HG02623 (cell line): ENCODE measurements at regions not wholly inside any gene's neighbourhood (a gene's known extent, or its start where the extent isn't known, plus 50 kb on each side); places are given as distances from the start of the nearest gene placed in this dataset.

Experiments used
- ATAC-seq: cut with Tn5 transposase; IDR thresholded peaks from one replicate; pipeline ENCODE4 v1.9.1; 2021; ENCODE audit warnings: moderate library complexity; ENCODE audit not compliant: unreplicated experiment

DNA sequence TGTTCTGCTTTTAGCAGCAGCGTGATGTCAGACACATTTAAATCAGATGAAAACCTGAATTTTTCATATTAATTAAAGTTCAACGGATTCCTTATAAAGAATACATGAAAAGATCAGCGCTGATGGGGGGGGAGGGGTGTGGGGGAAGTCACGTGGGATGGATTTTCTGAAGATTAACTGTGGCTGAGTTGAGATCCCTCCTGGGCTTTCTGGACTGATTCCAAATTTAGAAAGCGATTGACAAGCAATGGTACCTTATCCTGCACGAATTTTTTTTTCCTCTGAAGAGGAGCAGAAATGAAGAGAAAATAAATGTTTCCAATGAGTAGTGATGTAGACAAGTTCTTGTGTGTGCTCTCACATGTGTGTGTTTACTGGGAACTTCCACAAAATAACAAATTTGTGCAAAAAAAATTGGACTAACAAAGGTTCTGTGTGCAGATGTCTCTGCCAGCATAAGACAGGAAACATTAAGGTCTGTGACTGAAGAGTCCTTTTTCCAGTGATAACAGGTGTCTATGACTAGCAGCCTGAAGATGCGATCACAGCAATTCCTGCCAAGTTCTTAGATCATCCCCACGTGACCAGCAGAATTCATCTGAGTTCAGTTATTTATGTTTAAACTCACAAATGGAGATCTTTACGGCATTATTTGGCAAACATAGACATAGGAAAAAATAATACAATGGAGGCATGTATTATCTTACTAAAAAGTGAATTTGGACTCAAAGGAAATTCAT is 585.2 kb upstream of the CELF2 start:
- ATAC-seq = no peak

DNA sequence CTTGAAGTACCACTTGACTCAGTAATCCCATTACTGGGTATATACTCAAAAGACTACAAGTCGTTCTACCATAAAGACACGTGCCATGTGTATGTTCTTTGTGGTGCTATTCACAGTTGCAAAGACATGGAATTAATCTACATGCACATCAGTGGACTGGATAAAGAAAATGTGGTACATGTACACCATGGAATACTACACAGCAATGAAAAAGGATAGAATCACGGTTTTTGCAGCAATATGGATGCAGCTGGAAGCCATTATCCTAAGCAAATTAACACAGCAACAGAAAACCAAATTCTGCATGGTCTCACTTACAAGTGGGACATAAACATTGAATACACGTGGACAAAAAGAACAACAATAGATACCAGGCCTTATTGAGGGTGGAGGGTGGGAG is 583.4 kb upstream of the CELF2 start:
- ATAC-seq = no peak

DNA sequence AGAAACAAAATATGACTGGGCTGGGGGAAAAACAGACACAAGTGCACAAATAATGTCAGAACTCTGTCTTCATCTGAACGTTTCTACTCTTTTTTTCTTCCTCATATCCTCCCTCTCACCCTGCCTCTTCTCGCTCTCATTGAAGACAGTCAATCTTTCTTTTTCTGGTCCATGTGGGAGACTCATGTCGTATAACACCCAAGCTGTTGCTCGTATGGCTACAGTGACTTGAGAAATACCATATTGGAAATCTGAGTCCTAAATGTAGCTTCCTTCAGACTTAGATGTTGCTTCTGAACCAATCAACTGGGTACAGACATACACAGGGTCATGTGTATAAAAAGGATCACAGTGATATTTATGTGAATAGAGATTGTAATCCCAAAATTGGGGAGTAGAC is 579.8 kb upstream of the CELF2 start:
- no peak for ATAC-seq

DNA sequence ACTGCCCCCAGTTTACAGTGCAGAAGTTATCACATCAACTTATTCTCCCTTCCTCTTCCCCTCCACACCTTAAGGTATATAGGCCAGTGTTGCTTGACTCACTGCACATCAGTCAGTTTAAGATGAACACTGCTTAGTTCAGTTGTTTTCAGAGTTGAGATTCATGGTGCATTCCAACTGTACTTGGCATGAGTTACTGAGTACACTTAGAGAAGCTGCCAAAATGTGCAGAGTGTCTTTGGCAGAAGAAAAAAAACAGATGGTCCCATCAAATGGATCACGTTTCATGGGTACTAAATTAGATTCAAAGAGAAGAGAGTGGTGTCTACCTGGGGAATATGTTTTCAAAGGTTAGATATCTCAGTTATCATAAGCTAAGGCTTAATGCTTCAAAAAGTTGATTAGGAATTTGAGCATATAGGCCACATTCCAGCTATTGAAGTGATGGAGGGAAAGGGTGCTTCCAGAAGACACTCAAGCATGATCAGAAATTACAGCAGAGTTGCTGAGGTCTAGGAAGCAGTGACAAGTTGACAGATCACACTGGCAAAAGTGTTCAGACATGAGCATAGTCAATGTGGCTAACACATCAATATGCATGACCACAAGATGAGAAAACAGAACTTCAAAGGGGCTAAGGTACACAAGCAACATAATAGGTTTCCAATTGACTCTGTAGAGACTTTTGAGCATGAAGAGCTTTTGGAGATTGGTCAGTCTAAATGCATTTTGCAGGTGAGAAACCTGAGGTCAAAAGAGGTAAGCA is 579.2 kb upstream of the CELF2 start:
- ATAC-seq = no peak

DNA sequence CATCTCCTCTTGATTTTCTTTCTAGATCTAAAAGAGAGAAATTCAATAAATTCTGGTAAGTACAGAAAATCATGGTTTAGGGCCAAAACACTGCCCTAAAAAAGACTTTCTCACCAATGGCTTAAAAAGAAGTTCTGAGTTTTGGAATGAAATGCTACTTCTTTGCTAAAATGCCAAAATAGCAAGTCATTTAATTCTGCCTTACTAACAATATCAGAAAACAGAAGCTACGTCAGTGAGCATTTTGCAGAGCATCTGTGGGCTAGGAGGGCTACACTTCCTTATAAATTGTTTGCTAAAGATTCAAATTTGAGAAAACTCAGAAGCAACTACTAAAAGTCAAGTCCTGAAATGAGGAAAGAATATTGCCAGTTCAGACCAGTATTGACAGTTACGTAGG is 560.8 kb upstream of the CELF2 start:
- ATAC-seq = no peak

DNA sequence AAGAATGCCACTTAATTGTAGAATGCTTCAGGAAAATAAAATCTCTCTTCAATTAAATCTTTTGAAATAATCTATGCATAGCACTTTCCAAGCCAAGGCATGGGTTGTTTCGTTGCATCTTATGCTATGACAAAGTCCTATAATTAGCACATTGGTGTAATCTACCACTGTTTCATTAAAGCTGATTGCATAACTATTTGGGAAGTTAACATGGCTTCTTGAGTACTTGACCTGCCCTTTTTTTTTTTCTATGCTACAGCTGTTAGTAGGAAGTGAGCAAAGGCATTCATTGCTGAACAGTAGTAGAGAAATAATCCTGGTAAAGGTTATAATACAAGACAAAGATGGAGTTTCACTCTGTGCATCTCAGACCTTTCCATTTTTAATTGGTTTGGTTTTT is 557.2 kb upstream of the CELF2 start:
- ATAC-seq = no peak

DNA sequence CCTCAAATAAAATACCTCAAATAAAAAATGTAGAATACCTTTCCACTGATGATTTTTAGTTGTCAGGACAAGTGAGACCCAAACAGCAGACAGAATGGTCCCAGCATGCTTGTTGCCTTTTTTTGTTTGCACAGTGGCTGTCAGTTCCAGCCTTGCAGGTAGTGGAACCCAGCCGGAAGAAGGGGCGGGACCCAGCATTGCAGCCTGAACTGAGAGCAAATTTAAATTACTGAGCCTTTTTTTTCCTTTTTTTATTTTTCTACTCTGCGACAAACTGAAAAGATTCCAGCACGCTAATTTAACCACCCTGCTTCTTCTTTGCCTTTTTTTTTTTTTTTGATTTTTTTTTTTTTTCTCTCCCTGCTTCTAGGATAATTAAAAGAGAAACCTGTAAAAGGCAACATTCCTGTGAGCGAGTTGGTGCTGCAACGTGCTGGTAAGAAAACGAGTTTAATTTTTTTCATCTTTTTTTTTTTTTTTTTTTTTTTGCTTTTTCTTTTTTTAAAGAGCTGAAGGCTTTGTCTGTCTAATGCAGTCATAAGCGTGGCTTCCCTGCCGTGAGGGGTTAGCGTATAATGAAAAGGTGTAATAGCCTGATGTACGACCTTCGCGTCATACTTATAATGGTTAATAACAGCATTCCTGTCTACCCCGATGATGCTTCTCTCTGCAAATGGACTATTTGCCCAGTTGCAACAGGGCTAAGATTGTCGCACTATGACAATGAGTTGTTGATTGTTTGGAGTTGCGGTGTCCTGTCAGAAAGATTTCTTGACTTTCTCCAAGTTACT is 555.3 kb upstream of the CELF2 start:
- ATAC-seq = no peak

DNA sequence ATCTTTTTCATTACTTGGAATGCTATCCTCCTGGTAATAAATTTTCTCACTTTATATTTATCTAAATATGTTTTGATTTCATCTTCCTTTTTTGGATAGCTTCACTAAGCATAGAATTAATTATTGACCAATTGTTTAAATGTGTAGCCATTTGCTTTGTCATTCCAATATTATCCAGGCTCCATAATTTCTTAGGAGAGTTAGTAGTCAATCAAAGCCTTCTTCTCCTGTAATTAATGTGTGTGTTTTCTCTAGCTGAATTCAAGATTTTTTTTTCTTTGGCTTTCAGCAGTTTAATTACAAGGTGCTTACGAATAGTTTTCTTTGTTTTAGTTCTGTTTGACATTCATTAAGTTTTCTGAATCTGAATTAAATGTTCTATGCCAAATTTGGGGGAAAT is 545.9 kb upstream of the CELF2 start:
- ATAC-seq = no peak

DNA sequence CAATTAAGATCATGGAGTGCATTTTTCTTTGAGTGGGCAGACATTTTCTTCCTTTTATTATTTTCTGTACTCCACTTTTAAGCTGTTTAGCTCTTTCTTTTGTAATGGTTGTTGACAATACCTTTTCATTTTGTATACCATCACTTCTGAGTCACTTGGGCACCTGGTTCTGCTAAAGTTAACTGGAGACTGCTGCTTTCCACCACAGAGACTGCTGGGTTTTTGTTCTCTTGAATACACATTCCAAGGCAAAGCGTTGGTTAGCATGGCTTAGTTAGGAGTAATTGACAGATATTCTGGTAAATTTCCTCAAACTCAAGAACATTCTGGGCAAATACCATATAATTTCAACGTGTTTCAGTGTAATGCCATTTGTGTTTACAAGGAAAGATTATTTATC is 541.9 kb upstream of the CELF2 start:
- no peak for ATAC-seq

DNA sequence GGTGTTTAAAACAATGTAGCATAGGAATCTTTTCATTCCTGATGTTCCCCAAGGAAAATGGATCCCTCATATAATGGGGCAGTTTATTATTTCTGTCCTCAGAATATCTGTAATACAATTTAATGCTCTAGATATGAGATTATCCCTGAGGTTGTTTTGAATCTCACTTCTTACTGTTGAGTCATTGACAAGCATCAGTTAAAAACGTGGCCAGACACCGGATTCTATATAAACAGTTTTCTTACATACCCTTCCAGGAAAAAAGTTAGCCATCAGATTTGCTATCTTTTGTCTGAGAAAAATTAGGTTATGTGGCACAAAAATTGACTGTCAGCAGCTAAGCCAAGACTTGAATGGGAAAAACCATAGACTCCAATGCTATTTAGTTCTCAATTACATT is 539.8 kb upstream of the CELF2 start:
- no peak for ATAC-seq

DNA sequence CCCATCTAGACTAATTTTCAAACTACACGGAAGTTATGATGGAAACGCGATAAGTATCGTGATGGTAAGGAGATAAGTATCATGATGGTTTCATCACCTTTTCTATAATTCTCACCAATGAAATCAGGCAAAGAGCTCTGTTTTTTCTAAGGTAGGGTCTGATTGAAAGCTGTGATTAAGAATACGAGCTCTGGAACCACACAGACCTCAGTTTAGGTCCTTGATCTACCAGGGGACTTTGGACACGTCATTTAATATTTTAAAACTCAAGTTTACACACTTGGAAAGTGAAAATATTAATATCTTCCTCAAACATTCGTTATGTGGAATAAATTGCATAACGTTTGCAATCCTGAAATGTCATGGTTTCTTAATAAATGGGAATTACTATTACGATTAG is 538.2 kb upstream of the CELF2 start:
- no peak for ATAC-seq

DNA sequence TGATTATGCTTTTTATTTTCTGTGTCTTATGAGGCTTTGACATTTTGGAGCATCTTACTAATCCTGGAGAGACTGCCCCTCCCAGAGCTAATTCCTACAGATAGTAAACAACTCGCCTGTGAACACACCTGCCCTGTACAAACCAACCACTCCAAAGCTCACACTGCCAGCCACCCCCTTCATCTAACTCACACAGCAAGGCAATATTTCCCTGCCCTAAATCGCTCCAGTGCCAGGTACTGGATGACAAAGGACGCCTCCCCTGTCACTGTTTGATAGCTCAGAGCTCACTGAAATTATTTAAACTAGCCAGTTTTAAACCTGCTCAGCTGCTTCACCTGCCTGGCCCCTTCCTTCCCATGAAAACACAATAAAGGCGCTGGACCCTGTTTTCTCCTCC is 535.1 kb upstream of the CELF2 start:
- no peak for ATAC-seq

DNA sequence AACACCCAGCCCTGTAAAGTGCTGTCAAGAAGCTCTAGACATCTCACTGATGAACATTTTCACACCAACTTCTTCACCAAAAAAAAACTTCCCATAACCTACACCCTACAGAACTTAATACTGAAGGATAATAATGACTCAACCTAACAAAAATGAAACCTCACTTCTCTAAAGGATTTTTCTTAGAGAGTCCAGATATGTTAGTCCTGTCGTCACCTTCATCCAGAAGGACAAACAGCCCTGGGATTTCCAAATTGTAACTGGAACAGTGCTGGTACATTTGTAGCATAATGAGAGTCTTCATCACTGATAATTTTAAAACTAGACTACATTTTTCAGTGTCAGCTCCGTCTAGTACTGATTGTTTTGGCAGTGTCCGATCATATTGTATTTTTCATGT is 528.6 kb upstream of the CELF2 start:
- no peak for ATAC-seq

DNA sequence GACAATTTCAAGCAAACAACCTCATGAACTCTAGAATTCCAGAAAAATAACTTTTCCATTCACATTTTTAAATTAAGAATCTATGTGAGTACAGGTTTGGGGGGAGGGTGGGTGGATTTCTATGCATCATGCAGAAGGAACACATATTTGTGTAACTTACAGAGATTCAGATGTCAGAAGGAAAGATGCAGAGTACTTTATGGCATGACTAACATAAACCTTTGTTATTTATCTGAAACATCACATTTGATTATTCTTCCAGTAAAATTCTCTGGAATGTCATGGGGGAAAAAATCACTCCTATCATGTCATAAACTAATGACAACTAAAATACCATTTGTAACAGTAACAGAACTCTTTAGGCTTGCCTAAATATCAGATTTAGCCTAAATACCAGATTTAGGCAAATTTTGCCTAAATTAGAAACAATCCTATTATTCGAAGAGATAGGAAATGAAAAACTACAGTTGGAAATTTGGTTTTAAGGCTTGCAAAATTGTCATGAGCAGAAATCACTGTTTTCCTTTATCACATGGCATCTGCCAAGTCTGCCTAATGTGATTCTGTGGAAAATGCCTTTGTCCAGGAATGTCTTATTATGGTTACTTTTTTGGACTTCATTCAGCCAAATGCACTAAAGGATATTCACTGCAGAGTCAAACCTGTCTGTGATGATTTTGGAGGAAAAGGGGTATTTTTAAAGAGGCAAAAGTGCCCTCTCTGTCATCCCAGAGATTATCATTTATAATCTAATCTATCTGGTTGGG is 527.7 kb upstream of the CELF2 start:
- no peak for ATAC-seq

DNA sequence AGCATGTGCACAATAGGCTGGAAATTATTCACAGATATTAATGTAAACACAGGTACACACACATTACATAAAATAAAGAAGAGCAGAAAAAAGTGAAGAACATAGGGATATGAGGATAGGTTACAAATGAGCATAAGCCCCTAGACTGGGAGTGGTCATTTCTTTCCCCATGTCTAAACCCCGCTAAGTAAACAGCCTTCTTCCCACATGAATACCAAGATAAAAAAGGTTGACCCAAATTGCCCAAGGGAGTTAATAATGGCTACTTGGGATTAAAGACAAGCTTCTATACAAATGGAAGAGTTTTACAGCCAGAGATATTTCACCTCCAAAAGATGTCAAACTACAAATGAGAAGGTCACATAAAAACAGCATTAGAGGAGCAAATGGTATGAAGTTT is 527.1 kb upstream of the CELF2 start:
- ATAC-seq = no peak

DNA sequence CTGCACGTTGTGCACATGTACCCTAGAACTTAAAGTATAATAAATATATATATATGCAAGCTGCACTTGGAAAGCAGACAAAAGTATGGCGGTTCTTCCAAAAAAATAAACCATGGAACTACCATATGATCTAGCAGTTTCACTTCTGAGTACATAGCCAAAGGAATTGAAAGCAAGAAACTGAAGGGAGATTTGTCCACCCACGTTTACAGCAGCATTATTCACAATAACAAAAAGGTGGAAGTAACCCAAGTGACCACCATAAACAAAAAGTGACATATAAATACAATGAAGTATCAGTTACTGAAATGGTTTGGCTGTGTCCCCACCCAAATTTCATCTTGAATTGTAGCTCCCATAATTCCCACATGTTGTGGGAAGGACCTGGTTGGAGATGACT is 525.3 kb upstream of the CELF2 start:
- ATAC-seq = no peak

DNA sequence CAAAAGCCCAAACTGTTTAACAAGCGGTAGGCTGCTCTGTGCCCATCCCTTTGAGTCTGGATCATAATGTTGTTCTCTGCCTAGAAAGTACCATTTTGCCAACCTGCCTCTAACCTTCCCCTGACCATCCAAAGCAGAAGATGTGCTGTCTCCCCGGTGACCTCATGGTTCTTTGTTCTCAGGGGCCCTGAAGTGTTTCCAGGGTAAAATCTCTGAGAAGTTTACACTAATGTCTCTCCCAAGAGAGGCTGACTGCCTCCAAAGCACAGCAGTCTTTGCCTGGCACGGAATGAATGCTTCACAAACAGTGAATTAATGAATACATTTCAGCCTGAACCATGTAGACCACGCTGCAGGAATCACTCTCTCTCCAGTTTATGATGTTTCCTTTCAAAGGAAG is 523.8 kb upstream of the CELF2 start:
- no peak for ATAC-seq

DNA sequence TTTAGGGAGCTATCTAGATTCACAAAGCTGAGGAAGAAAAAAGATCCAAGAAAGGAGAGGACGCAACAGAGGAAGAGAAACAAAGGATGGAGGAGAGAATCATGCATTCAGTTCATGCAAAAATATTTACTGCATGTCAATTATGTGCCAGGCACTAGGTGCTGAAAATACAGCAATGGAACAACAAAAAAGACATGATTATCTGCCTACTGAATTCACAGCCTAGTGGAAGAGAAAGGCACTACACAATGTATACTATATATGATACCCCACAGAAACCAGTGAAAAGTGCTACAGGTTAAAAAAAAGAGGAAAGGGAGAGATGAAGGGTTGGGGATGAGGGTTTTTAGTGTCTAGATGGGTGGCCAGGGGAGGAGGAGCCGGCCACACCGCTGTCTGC is 520.4 kb upstream of the CELF2 start:
- ATAC-seq = no peak

DNA sequence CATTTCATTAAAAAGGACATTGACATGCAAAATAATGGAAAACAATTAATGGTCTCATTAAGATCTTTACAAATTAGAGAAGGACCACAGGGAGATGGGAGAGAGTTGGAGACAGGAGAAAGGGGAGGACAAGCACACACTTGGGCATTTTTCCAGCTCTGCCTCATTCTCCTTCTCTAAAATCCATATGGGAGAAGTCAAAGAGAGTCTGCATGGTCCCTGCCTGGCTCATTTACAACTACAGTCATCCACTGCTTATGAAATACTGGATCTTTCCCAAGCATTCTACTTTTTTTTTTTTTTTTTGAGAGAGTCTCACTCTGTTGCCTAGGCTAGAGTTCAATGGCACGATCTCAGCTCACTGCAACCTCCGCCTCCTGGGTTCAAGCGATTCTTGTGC is 518.9 kb upstream of the CELF2 start:
- no peak for ATAC-seq

DNA sequence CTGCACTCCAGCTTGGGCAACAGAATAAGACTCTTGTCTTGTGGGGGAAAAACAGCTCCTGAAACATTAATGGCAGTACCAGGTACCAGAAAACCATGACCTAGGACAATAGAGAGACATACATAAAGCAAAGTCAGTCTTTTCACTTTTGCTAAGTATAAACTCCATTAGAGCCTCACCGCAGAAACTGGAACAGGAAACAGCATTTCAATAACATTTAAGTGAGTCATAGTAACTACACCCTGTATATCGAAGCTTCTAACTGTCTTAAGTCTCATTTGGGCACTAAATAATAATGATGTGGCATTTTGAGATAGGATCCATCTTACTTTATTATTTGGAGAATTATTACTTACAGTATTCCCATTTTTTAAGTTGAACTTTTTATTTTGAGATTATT is 517.8 kb upstream of the CELF2 start:
- ATAC-seq = no peak

DNA sequence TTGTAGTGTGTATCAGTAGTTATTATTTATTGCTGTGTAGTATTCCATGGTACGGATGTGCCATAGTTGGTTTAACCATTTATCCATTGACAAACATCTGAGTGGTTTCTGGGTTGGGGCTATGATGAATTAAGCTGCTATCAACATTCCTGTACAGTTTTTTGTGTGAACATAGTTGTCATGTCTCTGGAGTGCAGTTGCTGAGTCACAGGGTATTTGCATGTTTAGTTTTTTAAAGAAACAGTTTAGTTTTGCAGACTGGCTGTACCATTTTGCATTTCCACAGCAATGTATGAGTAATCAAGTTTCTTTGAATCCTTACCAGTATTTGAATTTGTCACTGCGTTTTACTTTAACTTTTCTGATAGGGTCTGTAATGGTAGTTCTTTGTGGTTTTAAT is 516.7 kb upstream of the CELF2 start:
- ATAC-seq = no peak
